ENCODE measurements at regions not wholly inside any gene's neighbourhood (a gene's known extent, or its start where the extent isn't known, plus 50 kb on each side); places are given as distances from the start of the nearest gene placed in this dataset.

GRCh38 chr13:68293631-68294030, 1063.5 kb upstream of the PCDH9 start:
- POLR2A ChIA-PET: no interaction called here
- SMC1A ChIA-PET (ENCODE audit: uncharacterized antibody, unreplicated experiment): no interaction called here
- in situ Hi-C loops (cut with MboI): no loop called here
- RAD21 ChIA-PET (ENCODE audit: unreplicated experiment): no interaction called here
- Histone ChIP-seq H3K36me3 (ENCODE audit: control insufficient read depth in 2 of 2, insufficient read depth in 2 of 2, low read length in 1 of 2) (no peaks in the 10 kb centered on the region), H2AFZ (ENCODE audit: control insufficient read depth, low read depth, low read length) (no peak overlapping the region), H3K9me3 (replicated peaks; ENCODE audit: control insufficient read depth, insufficient read depth, low read length) (no peaks in the 10 kb centered on the region), H4K20me1 (ENCODE audit: control insufficient read depth, insufficient read depth) (no peaks in the 10 kb centered on the region), H3K9ac (ENCODE audit: control insufficient read depth, insufficient read depth, low read length) (no peak overlapping the region), H3K4me1 (ENCODE audit: control insufficient read depth, insufficient read depth, low read length) (no peaks in the 10 kb centered on the region), H3K27me3 (replicated peaks in 1 of 2; ENCODE audit: control insufficient read depth in 2 of 2, insufficient read depth in 2 of 2, low read length in 1 of 2) (no peaks in the 10 kb centered on the region), H3K79me2 (ENCODE audit: control insufficient read depth, insufficient read depth, low read length) (no peaks in the 10 kb centered on the region), H3K4me2 (ENCODE audit: control insufficient read depth, insufficient read depth) (no peak overlapping the region), H3K4me3 (no peak overlapping the region), H3K27ac (ENCODE audit: control insufficient read depth, insufficient read depth) (no peak overlapping the region)
- DNase-seq (ENCODE audit: low read depth, low spot score) (no peak), ATAC-seq (no peak), FAIRE-seq (no peak)
- CTCF ChIA-PET: no interaction called here
- intact Hi-C loops (cut with micrococcal nuclease; ENCODE audit: unreplicated experiment): no loop called here
- TF ChIP-seq BACH1 (IDR thresholded peaks at IDR 0.05; ENCODE audit: borderline replicate concordance) (no peak), IKZF2 (IDR thresholded peaks at IDR 0.05) (no peak), BMI1 (IDR thresholded peaks at IDR 0.05; ENCODE audit: borderline replicate concordance) (no peak), ZNF592 (IDR thresholded peaks at IDR 0.05) (no peak), CBX5 (IDR thresholded peaks at IDR 0.05; ENCODE audit: low read depth) (no peak), RB1 (IDR thresholded peaks at IDR 0.05; ENCODE audit: borderline replicate concordance) (no peak), GABPA (IDR thresholded peaks at IDR 0.05; ENCODE audit: low read depth) (no peak), ASH2L (IDR thresholded peaks at IDR 0.05; ENCODE audit: borderline replicate concordance, low read depth) (no peak), CEBPB (IDR thresholded peaks at IDR 0.05; ENCODE audit: borderline replicate concordance in 1 of 2, low read depth in 2 of 2, low read length in 2 of 2) (no peak), RELA (IDR thresholded peaks at IDR 0.05; ENCODE audit: borderline replicate concordance, partially characterized antibody) (no peak), CBFB (IDR thresholded peaks at IDR 0.05; ENCODE audit: low read depth) (no peak)
- no TSS peak for BruUV-seq (replicated peaks)
